ENCODE measurements at regions not wholly inside any gene's neighbourhood (a gene's known extent, or its start where the extent isn't known, plus 50 kb on each side); places are given as distances from the start of the nearest gene placed in this dataset.
A peak's percentile ranks its signal among the peaks of the same experiment; 100 is the strongest.

- ChIA-PET CTCF (interaction anchor here (0.6 kb wide), 1 partner anchor 1672 kb away, joined by 3 read pairs; no protein-coding TSS in a partner anchor), POLR2A (ENCODE audit: low non-redundant PET) (no interaction called here)
- H3K27ac ChIP-seq, result no peak overlapping the region
- DNase-seq (ENCODE audit: low spot score), result no peak
- TF ChIP-seq CTCF (conservative IDR thresholded peaks at IDR 0.05; ENCODE audit: low read depth), result no peak
Measured at GRCh38 chr16:48834576-48834975, 224.6 kb upstream of the N4BP1 start.

GRCh38 chr16:48833461-48833860, 223.5 kb upstream of the N4BP1 start:
- DNase-seq (ENCODE audit: low spot score), result no peak
- H3K27ac ChIP-seq, result no peak overlapping the region
- no peak for TF ChIP-seq CTCF (conservative IDR thresholded peaks at IDR 0.05; ENCODE audit: low read depth)
- ChIA-PET POLR2A (ENCODE audit: low non-redundant PET) (no interaction called here), CTCF (interaction anchor here (0.6 kb wide), 1 partner anchor 1243 kb away, joined by 3 read pairs; no protein-coding TSS in a partner anchor)

- ChIA-PET POLR2A (ENCODE audit: low non-redundant PET) (no interaction called here), CTCF (interaction anchor here (0.6 to 0.7 kb wide), 3 partner anchors 247 to 1118 kb away, joined by 3 to 4 read pairs (median 3); no protein-coding TSS in a partner anchor)
- no peak overlapping the region for H3K27ac ChIP-seq
- peak; percentile 7 for DNase-seq (ENCODE audit: low spot score)
- TF ChIP-seq CTCF (conservative IDR thresholded peaks at IDR 0.05; ENCODE audit: low read depth), result no peak
Measured at GRCh38 chr16:48831076-48831722, 221.2 kb upstream of the N4BP1 start.

GRCh38 chr16:48829336-48830310, 219.6 kb upstream of the N4BP1 start:
- ChIA-PET CTCF (no interaction called here), POLR2A (ENCODE audit: low non-redundant PET) (no interaction called here)
- no peak overlapping the region for H3K27ac ChIP-seq
- no peak for DNase-seq (ENCODE audit: low spot score)
- no peak for TF ChIP-seq CTCF (conservative IDR thresholded peaks at IDR 0.05; ENCODE audit: low read depth)

GRCh38 chr16:48824271-48824670, 214.3 kb upstream of the N4BP1 start:
- TF ChIP-seq CTCF (conservative IDR thresholded peaks at IDR 0.05; ENCODE audit: low read depth), result no peak
- H3K27ac ChIP-seq, result no peak overlapping the region
- ChIA-PET CTCF (interaction anchor here (0.6 kb wide), 1 partner anchor 17 kb away, joined by 4 read pairs; no protein-coding TSS in a partner anchor), POLR2A (ENCODE audit: low non-redundant PET) (no interaction called here)
- DNase-seq (ENCODE audit: low spot score), result no peak

GRCh38 chr16:48822431-48822830, 212.5 kb upstream of the N4BP1 start:
- ChIA-PET CTCF (no interaction called here), POLR2A (ENCODE audit: low non-redundant PET) (no interaction called here)
- no peak for DNase-seq (ENCODE audit: low spot score)
- no peak for TF ChIP-seq CTCF (conservative IDR thresholded peaks at IDR 0.05; ENCODE audit: low read depth)
- H3K27ac ChIP-seq, result no peak overlapping the region

All from RWPE1 (cell line).